GM13977 (cell line): ENCODE measurements at regions not wholly inside any gene's neighbourhood (a gene's known extent, or its start where the extent isn't known, plus 50 kb on each side); places are given as distances from the start of the nearest gene placed in this dataset.

Experiments
- DNase-seq: peaks from one replicate; pipeline ENCODE4 v3.0.0; 2012; ENCODE audit warnings: low spot score
- CTCF ChIP-seq: IDR thresholded peaks from 2 replicates; pipeline ENCODE4 v1.5.1; 2012; ENCODE audit warnings: mild to moderate bottlenecking, control low read depth; ENCODE audit not compliant: insufficient read depth; ENCODE audit errors: extremely low read depth, missing control alignments
- in situ Hi-C: fragments of 300-500 bp; cut with MboI; formaldehyde crosslinking; loops from one replicate; pipeline ENCODE4 v1.12.0; 2022; ENCODE audit warnings: low sequenced_read_pairs, low pct_unique_long_range_greater_than_20kb, mixed read lengths, inconsistent platforms; ENCODE audit not compliant: unreplicated experiment

- in situ Hi-C loops: no loop called here
- no peak for DNase-seq
- TF ChIP-seq CTCF: no peak
Measured at GRCh38 chr13:59522652-59523051, 641.1 kb downstream of the DIAPH3 start.

- no peak for TF ChIP-seq CTCF
- in situ Hi-C loops: no loop called here
Measured at GRCh38 chr13:59527500-59527899, 636.2 kb downstream of the DIAPH3 start.

GRCh38 chr13:59531571-59532091 lies 632.1 kb downstream of the DIAPH3 start:
- no peak for TF ChIP-seq CTCF
- no peak for DNase-seq
- in situ Hi-C loops: no loop called here

More at GRCh38 chr13:59527500-59527899, 636.2 kb downstream of the DIAPH3 start:
- no peak for DNase-seq

- no peak for TF ChIP-seq CTCF
- in situ Hi-C loops: no loop called here
- DNase-seq: no peak
Measured at GRCh38 chr13:59532405-59532804, 631.3 kb downstream of the DIAPH3 start.

- TF ChIP-seq CTCF: no peak
- DNase-seq: no peak
Measured at GRCh38 chr13:59533561-59534555, 629.9 kb downstream of the DIAPH3 start.

GRCh38 chr13:59534806-59535205 lies 628.9 kb downstream of the DIAPH3 start:
- DNase-seq: no peak
- in situ Hi-C loops: no loop called here

More at GRCh38 chr13:59533561-59534555, 629.9 kb downstream of the DIAPH3 start:
- in situ Hi-C loops: no loop called here

More at GRCh38 chr13:59534806-59535205, 628.9 kb downstream of the DIAPH3 start:
- no peak for TF ChIP-seq CTCF
